Fibroblast of the conjunctiva (primary cell): ENCODE measurements at regions not wholly inside any gene's neighbourhood (a gene's known extent, or its start where the extent isn't known, plus 50 kb on each side); places are given as distances from the start of the nearest gene placed in this dataset.
"Not testable (repeated sequence)": the region's sequence is repeated elsewhere in the genome, so short reads cannot be mapped to it uniquely, and the experiment has no call there.

Experiments used
- DNase-seq: peaks from one replicate; pipeline ENCODE4 v3.0.0-alpha.2; 2010; ENCODE audit warnings: low read depth

GRCh38 chr7:49100908-49101740, 176.8 kb downstream of the CDC14C start:
- DNase-seq = not testable (repeated sequence)

GRCh38 chr7:49102411-49102810, 178.1 kb downstream of the CDC14C start:
- DNase-seq = no peak

GRCh38 chr7:49111706-49112105, 187.4 kb downstream of the CDC14C start:
- no peak for DNase-seq

- DNase-seq = no peak
These were observed 187.9 kb downstream of the CDC14C start for GRCh38 chr7:49112222-49112621.

GRCh38 chr7:49112647-49113046, 188.3 kb downstream of the CDC14C start:
- no peak for DNase-seq

GRCh38 chr7:49119706-49120105, 195.4 kb downstream of the CDC14C start:
- DNase-seq = no peak

- DNase-seq = no peak
These were observed 200.9 kb downstream of the CDC14C start for GRCh38 chr7:49125246-49125645.

GRCh38 chr7:49127359-49127913, 203.1 kb downstream of the CDC14C start:
- DNase-seq = no peak

- no peak for DNase-seq
These were observed 213.6 kb downstream of the CDC14C start for GRCh38 chr7:49137978-49138377.

GRCh38 chr7:49150486-49150885, 226.1 kb downstream of the CDC14C start:
- DNase-seq = no peak

GRCh38 chr7:49151146-49151545, 226.8 kb downstream of the CDC14C start:
- DNase-seq = no peak

GRCh38 chr7:49158321-49158720, 234.0 kb downstream of the CDC14C start:
- DNase-seq = no peak

- DNase-seq = no peak
These were observed 235.2 kb downstream of the CDC14C start for GRCh38 chr7:49159536-49159935.

GRCh38 chr7:49166441-49166840, 242.1 kb downstream of the CDC14C start:
- no peak for DNase-seq

- DNase-seq = no peak
These were observed 248.3 kb downstream of the CDC14C start for GRCh38 chr7:49172639-49173038.

GRCh38 chr7:49174396-49174795, 250.0 kb downstream of the CDC14C start:
- no peak for DNase-seq

- no peak for DNase-seq
These were observed 263.4 kb downstream of the CDC14C start for GRCh38 chr7:49187543-49188268.

GRCh38 chr7:49228426-49229098, 304.2 kb downstream of the CDC14C start:
- no peak for DNase-seq

- no peak for DNase-seq
These were observed 304.9 kb downstream of the CDC14C start for GRCh38 chr7:49229246-49229645.

- no peak for DNase-seq
These were observed 319.2 kb downstream of the CDC14C start for GRCh38 chr7:49243521-49243920.

GRCh38 chr7:49244543-49244942, 320.2 kb downstream of the CDC14C start:
- DNase-seq = no peak

- DNase-seq = no peak
These were observed 320.7 kb downstream of the CDC14C start for GRCh38 chr7:49245062-49245461.

GRCh38 chr7:49247759-49248158, 323.4 kb downstream of the CDC14C start:
- DNase-seq = no peak
